Osteocyte (in vitro differentiated cells): ENCODE measurements at regions not wholly inside any gene's neighbourhood (a gene's known extent, or its start where the extent isn't known, plus 50 kb on each side); places are given as distances from the start of the nearest gene placed in this dataset.
"Not testable (repeated sequence)": the region's sequence is repeated elsewhere in the genome, so short reads cannot be mapped to it uniquely, and the experiment has no call there.

ENCODE experiments used
- DNase-seq: peaks from one replicate; pipeline ENCODE4 v3.0.0; 2021; ENCODE audit warnings: mixed read lengths; ENCODE audit not compliant: unreplicated experiment; ENCODE audit errors: extremely low spot score
- H3K27ac Mint-ChIP-seq: one replicate; pipeline ENCODE4 v1.8.0; 2021; ENCODE audit warnings: mild to moderate bottlenecking, mixed read lengths; ENCODE audit not compliant: unreplicated experiment
- H3K27me3 Mint-ChIP-seq: one replicate; pipeline ENCODE4 v1.8.0; 2021; ENCODE audit warnings: mixed read lengths; ENCODE audit not compliant: unreplicated experiment
- H3K36me3 Mint-ChIP-seq: one replicate; pipeline ENCODE4 v1.8.0; 2021; ENCODE audit warnings: mixed read lengths; ENCODE audit not compliant: unreplicated experiment
- H3K4me1 Mint-ChIP-seq: one replicate; pipeline ENCODE4 v1.8.0; 2021; ENCODE audit warnings: mixed read lengths; ENCODE audit not compliant: unreplicated experiment
- H3K4me3 Mint-ChIP-seq: one replicate; pipeline ENCODE4 v1.8.0; 2021; ENCODE audit warnings: mild to moderate bottlenecking, moderate library complexity, mixed read lengths; ENCODE audit not compliant: unreplicated experiment
- H3K9me3 Mint-ChIP-seq: one replicate; pipeline ENCODE4 v1.8.0; 2021; ENCODE audit warnings: mixed read lengths; ENCODE audit not compliant: unreplicated experiment
- CTCF ChIP-seq: fragments of 200-600 bp; sonication (generic); IDR thresholded peaks from 2 replicates; pipeline ENCODE4 v1.5.0; 2021; ENCODE audit warnings: antibody characterized with exemption, mild to moderate bottlenecking, moderate library complexity

GRCh38 chr4:11824566-11824965, 395.9 kb upstream of the HS3ST1 start:
- Mint-ChIP-seq H3K4me3 (no peak overlapping the region), H3K27me3 (no peaks in the 10 kb centered on the region), H3K9me3 (peaks cover 10% of the 10 kb centered on the region), H3K36me3 (no peaks in the 10 kb centered on the region), H3K4me1 (no peaks in the 10 kb centered on the region), H3K27ac (no peak overlapping the region)
- no peak for DNase-seq
- no peak for TF ChIP-seq CTCF

GRCh38 chr4:11821772-11822430, 393.2 kb upstream of the HS3ST1 start:
- no peak for TF ChIP-seq CTCF
- no peak overlapping the region for H3K27ac Mint-ChIP-seq
- DNase-seq = no peak
- peaks cover 18% of the 10 kb centered on the region for H3K9me3 Mint-ChIP-seq
- H3K4me3 Mint-ChIP-seq = no peak overlapping the region
- no peaks in the 10 kb centered on the region for H3K4me1 Mint-ChIP-seq
- no peaks in the 10 kb centered on the region for H3K36me3 Mint-ChIP-seq
- no peaks in the 10 kb centered on the region for H3K27me3 Mint-ChIP-seq

- no peaks in the 10 kb centered on the region for H3K4me1 Mint-ChIP-seq
- H3K4me3 Mint-ChIP-seq = no peak overlapping the region
- H3K36me3 Mint-ChIP-seq = no peaks in the 10 kb centered on the region
- no peak for TF ChIP-seq CTCF
- no peak for DNase-seq
- no peak overlapping the region for H3K27ac Mint-ChIP-seq
- no peaks in the 10 kb centered on the region for H3K27me3 Mint-ChIP-seq
- peaks cover 9% of the 10 kb centered on the region for H3K9me3 Mint-ChIP-seq
These were observed 388.4 kb upstream of the HS3ST1 start for GRCh38 chr4:11817088-11817487.

- no peak for TF ChIP-seq CTCF
- peaks cover 9% of the 10 kb centered on the region for H3K9me3 Mint-ChIP-seq
- H3K27me3 Mint-ChIP-seq = no peaks in the 10 kb centered on the region
- H3K27ac Mint-ChIP-seq = no peak overlapping the region
- no peaks in the 10 kb centered on the region for H3K4me1 Mint-ChIP-seq
- DNase-seq = no peak
- H3K4me3 Mint-ChIP-seq = no peak overlapping the region
- H3K36me3 Mint-ChIP-seq = no peaks in the 10 kb centered on the region
These were observed 386.1 kb upstream of the HS3ST1 start for GRCh38 chr4:11814758-11815157.

GRCh38 chr4:11813951-11814446, 385.3 kb upstream of the HS3ST1 start:
- TF ChIP-seq CTCF = no peak
- Mint-ChIP-seq H3K4me3 (no peak overlapping the region), H3K4me1 (no peaks in the 10 kb centered on the region), H3K36me3 (no peaks in the 10 kb centered on the region), H3K27me3 (no peaks in the 10 kb centered on the region), H3K27ac (no peak overlapping the region), H3K9me3 (peaks cover 5% of the 10 kb centered on the region)
- DNase-seq = no peak

GRCh38 chr4:11811521-11811920, 382.8 kb upstream of the HS3ST1 start:
- not testable (repeated sequence) for H3K9me3 Mint-ChIP-seq, H3K36me3 Mint-ChIP-seq, H3K4me3 Mint-ChIP-seq, DNase-seq, H3K27ac Mint-ChIP-seq, H3K27me3 Mint-ChIP-seq, H3K4me1 Mint-ChIP-seq
